ENCODE measurements at regions not wholly inside any gene's neighbourhood (a gene's known extent, or its start where the extent isn't known, plus 50 kb on each side); places are given as distances from the start of the nearest gene placed in this dataset.

GRCh38 chr7:117972606-117973005, 99.4 kb upstream of the CTTNBP2 start:
- no peak for DNase-seq (ENCODE audit: low read depth)

GRCh38 chr7:117973975-117974374, 100.7 kb upstream of the CTTNBP2 start:
- no peak for DNase-seq (ENCODE audit: low read depth)

GRCh38 chr7:117974891-117975290, 101.7 kb upstream of the CTTNBP2 start:
- DNase-seq (ENCODE audit: low read depth): no peak

- DNase-seq (ENCODE audit: low read depth): no peak
Measured at GRCh38 chr7:117975476-117975875, 102.2 kb upstream of the CTTNBP2 start.

GRCh38 chr7:117979954-117980497, 106.8 kb upstream of the CTTNBP2 start:
- no peak for DNase-seq (ENCODE audit: low read depth)

- no peak for DNase-seq (ENCODE audit: low read depth)
Measured at GRCh38 chr7:117982071-117983055, 109.1 kb upstream of the CTTNBP2 start.

- no peak for DNase-seq (ENCODE audit: low read depth)
Measured at GRCh38 chr7:117986645-117987269, 113.5 kb upstream of the CTTNBP2 start.

- no peak for DNase-seq (ENCODE audit: low read depth)
Measured at GRCh38 chr7:117990834-117991233, 117.6 kb upstream of the CTTNBP2 start.

GRCh38 chr7:117992635-117993376, 119.6 kb upstream of the CTTNBP2 start:
- DNase-seq (ENCODE audit: low read depth): no peak

- peak; percentile 28 for DNase-seq (ENCODE audit: low read depth)
Measured at GRCh38 chr7:117993377-117994003, 120.2 kb upstream of the CTTNBP2 start.

GRCh38 chr7:117995850-117996650, 122.8 kb upstream of the CTTNBP2 start:
- DNase-seq (ENCODE audit: low read depth): no peak

- DNase-seq (ENCODE audit: low read depth): no peak
Measured at GRCh38 chr7:117997862-117998825, 124.9 kb upstream of the CTTNBP2 start.

- DNase-seq (ENCODE audit: low read depth): no peak
Measured at GRCh38 chr7:118000480-118001202, 127.4 kb upstream of the CTTNBP2 start.

- DNase-seq (ENCODE audit: low read depth): no peak
Measured at GRCh38 chr7:118003476-118003875, 130.2 kb upstream of the CTTNBP2 start.

- no peak for DNase-seq (ENCODE audit: low read depth)
Measured at GRCh38 chr7:118005026-118005425, 131.8 kb upstream of the CTTNBP2 start.

- no peak for DNase-seq (ENCODE audit: low read depth)
Measured at GRCh38 chr7:118006979-118007378, 133.7 kb upstream of the CTTNBP2 start.

- DNase-seq (ENCODE audit: low read depth): no peak
Measured at GRCh38 chr7:118009419-118009818, 136.2 kb upstream of the CTTNBP2 start.

- DNase-seq (ENCODE audit: low read depth): no peak
Measured at GRCh38 chr7:118011652-118012051, 138.4 kb upstream of the CTTNBP2 start.

All from myocyte (in vitro differentiated cells).